WTC11 (cell line): ENCODE measurements at regions not wholly inside any gene's neighbourhood (a gene's known extent, or its start where the extent isn't known, plus 50 kb on each side); places are given as distances from the start of the nearest gene placed in this dataset.

ENCODE experiments used
- ATAC-seq: fragments of 200-7000 bp; cut with Tn5 transposase; 2 replicates; pipeline ENCODE4 v1.10.0; 2021; ENCODE audit warnings: mild to moderate bottlenecking, moderate library complexity
- CTCF ChIA-PET: fragments of 300-600 bp; sonication (Branson Sonifier 250); formaldehyde crosslinking; loops from one replicate; lab custom pipeline; 2021; ENCODE audit warnings: antibody characterized with exemption; lab: Charles Lee
- POLR2A ChIA-PET: fragments of 350-600 bp; sonication (Branson Sonifier 250); formaldehyde crosslinking; loops from one replicate; lab custom pipeline; 2021; ENCODE audit warnings: antibody characterized with exemption; lab: Charles Lee
- DNase-seq: peaks from one replicate; pipeline ENCODE4 v3.0.0; 2021; ENCODE audit warnings: low spot score
- H3K27ac Mint-ChIP-seq: 2 replicates; pipeline ENCODE4 v1.8.0; 2021; ENCODE audit warnings: mixed read lengths
- H3K27me3 Mint-ChIP-seq: 2 replicates; pipeline ENCODE4 v1.8.0; 2021; ENCODE audit warnings: low read depth, mild to moderate bottlenecking, moderate library complexity, mixed read lengths
- H3K36me3 Mint-ChIP-seq: 2 replicates; pipeline ENCODE4 v1.8.0; 2021; ENCODE audit warnings: mixed read lengths
- H3K4me1 Mint-ChIP-seq: 2 replicates; pipeline ENCODE4 v1.8.0; 2022; ENCODE audit warnings: mixed read lengths
- H3K4me3 Mint-ChIP-seq: 2 replicates; pipeline ENCODE4 v1.8.0; 2021; ENCODE audit warnings: mild to moderate bottlenecking, moderate library complexity, mixed read lengths
- H3K9me3 Mint-ChIP-seq: 2 replicates; pipeline ENCODE4 v1.8.0; 2021; ENCODE audit warnings: mixed read lengths
- ATF1 ChIP-seq: sonication (generic); formaldehyde crosslinking; IDR thresholded peaks from 2 replicates; pipeline ENCODE4 v1.8.1; 2023; ENCODE audit warnings: mild to moderate bottlenecking, moderate library complexity, missing genetic modification reagents
- CREB1 ChIP-seq: sonication (generic); formaldehyde crosslinking; IDR thresholded peaks from 2 replicates; pipeline ENCODE4 v1.8.0; 2023; ENCODE audit warnings: mild to moderate bottlenecking, missing genetic modification reagents
- JAZF1 ChIP-seq: fragments of 250-450 bp; sonication (Bioruptor Pico); IDR thresholded peaks from 2 replicates; pipeline ENCODE4 v1.9.0; 2021; ENCODE audit warnings: moderate library complexity, mild to moderate bottlenecking, inconsistent platforms
- NR2C2 ChIP-seq: sonication (generic); formaldehyde crosslinking; IDR thresholded peaks from 2 replicates; pipeline ENCODE4 v1.8.0; 2022; ENCODE audit warnings: mild to moderate bottlenecking, missing genetic modification reagents
- TF ChIP-seq, protein P1 (sequence below): fragments of 250-450 bp; sonication (Bioruptor Pico); IDR thresholded peaks from 2 replicates; pipeline ENCODE4 v1.9.0; 2021; ENCODE audit warnings: moderate library complexity, mild to moderate bottlenecking, inconsistent platforms, borderline replicate concordance
- TF ChIP-seq, protein P2 (sequence below): fragments of 250-450 bp; sonication (Bioruptor Pico); IDR thresholded peaks from 2 replicates; pipeline ENCODE4 v2.1.2; 2022; ENCODE audit warnings: mild to moderate bottlenecking, moderate library complexity
- TF ChIP-seq, protein P3 (sequence below): sonication (generic); formaldehyde crosslinking; conservative IDR thresholded peaks from 2 replicates; pipeline ENCODE4 v1.8.1; 2023; ENCODE audit warnings: mild to moderate bottlenecking, low read depth, missing genetic modification reagents, moderate library complexity
- TF ChIP-seq, protein P4 (sequence below): sonication (generic); formaldehyde crosslinking; IDR thresholded peaks from 2 replicates; pipeline ENCODE4 v1.8.1; 2022; ENCODE audit warnings: mild to moderate bottlenecking, moderate library complexity, missing genetic modification reagents
- TF ChIP-seq, protein P5 (sequence below): sonication (generic); formaldehyde crosslinking; IDR thresholded peaks from 2 replicates; pipeline ENCODE4 v1.8.1; 2023; ENCODE audit warnings: mild to moderate bottlenecking, moderate library complexity, missing genetic modification reagents
- TF ChIP-seq, protein P6 (sequence below): sonication (generic); formaldehyde crosslinking; IDR thresholded peaks from 2 replicates; pipeline ENCODE4 v1.8.0; 2022; ENCODE audit warnings: mild to moderate bottlenecking, missing genetic modification reagents
- TF ChIP-seq, protein P7 (sequence below): sonication (generic); formaldehyde crosslinking; IDR thresholded peaks from 2 replicates; pipeline ENCODE4 v1.8.0; 2022; ENCODE audit warnings: missing genetic modification reagents

DNA sequence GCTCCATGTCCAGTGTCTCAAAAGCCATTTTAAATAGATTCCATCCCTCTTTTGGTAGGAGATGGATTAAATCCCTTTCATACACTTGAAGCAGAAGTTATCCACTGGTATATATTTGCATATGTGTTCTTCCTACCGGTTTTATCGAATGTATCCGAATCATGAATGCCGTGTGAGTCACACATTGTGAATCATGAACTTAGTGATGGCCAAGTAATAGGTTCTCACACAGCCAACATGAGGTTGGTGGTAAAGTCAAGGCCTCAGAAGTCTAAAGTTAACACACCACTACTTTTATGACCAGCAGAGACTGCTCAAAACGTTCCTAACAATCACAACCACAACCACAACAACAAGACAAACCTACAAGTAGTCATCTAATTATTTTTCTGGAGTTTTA, 345.5 kb downstream of the THBS2 start:
- Mint-ChIP-seq H3K27me3 (peaks cover 13% of the 10 kb centered on the region), H3K27ac (no peak overlapping the region), H3K36me3 (peaks cover 42% of the 10 kb centered on the region), H3K9me3 (peaks cover 56% of the 10 kb centered on the region), H3K4me1 (peaks cover 19% of the 10 kb centered on the region), H3K4me3 (no peak overlapping the region)
- ATAC-seq (no peak), DNase-seq (no peak)
- ChIA-PET CTCF (no interaction called here), POLR2A (no interaction called here)
- no peak for TF ChIP-seq JAZF1 (CRISPR knock-in tag)
- TF ChIP-seq, protein P1, sequence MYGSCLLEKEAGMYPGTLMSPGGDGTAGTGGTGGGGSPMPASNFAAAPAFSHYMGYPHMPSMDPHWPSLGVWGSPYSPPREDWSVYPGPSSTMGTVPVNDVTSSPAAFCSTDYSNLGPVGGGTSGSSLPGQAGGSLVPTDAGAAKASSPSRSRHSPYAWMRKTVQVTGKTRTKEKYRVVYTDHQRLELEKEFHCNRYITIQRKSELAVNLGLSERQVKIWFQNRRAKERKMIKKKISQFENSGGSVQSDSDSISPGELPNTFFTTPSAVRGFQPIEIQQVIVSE (CRISPR knock-in tag) = no peak
- TF ChIP-seq, protein P2, sequence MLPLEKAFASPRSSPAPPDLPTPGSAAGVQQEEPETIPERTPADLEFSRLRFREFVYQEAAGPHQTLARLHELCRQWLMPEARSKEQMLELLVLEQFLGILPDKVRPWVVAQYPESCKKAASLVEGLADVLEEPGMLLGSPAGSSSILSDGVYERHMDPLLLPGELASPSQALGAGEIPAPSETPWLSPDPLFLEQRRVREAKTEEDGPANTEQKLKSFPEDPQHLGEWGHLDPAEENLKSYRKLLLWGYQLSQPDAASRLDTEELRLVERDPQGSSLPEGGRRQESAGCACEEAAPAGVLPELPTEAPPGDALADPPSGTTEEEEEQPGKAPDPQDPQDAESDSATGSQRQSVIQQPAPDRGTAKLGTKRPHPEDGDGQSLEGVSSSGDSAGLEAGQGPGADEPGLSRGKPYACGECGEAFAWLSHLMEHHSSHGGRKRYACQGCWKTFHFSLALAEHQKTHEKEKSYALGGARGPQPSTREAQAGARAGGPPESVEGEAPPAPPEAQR = no peak
- TF ChIP-seq, protein P3, sequence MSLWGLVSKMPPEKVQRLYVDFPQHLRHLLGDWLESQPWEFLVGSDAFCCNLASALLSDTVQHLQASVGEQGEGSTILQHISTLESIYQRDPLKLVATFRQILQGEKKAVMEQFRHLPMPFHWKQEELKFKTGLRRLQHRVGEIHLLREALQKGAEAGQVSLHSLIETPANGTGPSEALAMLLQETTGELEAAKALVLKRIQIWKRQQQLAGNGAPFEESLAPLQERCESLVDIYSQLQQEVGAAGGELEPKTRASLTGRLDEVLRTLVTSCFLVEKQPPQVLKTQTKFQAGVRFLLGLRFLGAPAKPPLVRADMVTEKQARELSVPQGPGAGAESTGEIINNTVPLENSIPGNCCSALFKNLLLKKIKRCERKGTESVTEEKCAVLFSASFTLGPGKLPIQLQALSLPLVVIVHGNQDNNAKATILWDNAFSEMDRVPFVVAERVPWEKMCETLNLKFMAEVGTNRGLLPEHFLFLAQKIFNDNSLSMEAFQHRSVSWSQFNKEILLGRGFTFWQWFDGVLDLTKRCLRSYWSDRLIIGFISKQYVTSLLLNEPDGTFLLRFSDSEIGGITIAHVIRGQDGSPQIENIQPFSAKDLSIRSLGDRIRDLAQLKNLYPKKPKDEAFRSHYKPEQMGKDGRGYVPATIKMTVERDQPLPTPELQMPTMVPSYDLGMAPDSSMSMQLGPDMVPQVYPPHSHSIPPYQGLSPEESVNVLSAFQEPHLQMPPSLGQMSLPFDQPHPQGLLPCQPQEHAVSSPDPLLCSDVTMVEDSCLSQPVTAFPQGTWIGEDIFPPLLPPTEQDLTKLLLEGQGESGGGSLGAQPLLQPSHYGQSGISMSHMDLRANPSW (CRISPR knock-in tag) = no peak

DNA sequence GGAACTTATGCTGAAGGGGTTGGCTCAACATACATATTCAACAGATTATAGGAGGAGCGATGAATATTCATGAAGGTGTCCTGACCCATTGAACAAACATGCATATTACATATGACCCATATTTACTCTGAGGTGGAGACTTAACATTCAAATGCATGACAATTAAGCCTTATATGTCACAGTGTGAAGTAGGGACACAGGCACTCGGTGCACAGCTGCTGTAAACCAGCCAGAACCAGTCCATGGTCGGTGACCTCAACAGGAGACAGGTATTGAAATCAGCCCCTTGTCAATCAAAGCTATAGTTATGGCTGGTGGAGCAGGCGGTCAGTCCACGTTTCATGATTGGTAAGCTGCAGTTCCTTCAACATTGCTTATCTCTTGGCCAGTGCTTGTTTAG, 347.3 kb downstream of the THBS2 start:
- no peak for DNase-seq
- H3K36me3 Mint-ChIP-seq = peaks cover 26% of the 10 kb centered on the region
- POLR2A ChIA-PET = no interaction called here
- TF ChIP-seq CREB1 (CRISPR knock-in tag) = no peak
- TF ChIP-seq, protein P4, sequence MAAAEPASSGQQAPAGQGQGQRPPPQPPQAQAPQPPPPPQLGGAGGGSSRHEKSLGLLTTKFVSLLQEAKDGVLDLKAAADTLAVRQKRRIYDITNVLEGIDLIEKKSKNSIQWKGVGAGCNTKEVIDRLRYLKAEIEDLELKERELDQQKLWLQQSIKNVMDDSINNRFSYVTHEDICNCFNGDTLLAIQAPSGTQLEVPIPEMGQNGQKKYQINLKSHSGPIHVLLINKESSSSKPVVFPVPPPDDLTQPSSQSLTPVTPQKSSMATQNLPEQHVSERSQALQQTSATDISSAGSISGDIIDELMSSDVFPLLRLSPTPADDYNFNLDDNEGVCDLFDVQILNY (CRISPR knock-in tag) = no peak
- TF ChIP-seq, protein P5, sequence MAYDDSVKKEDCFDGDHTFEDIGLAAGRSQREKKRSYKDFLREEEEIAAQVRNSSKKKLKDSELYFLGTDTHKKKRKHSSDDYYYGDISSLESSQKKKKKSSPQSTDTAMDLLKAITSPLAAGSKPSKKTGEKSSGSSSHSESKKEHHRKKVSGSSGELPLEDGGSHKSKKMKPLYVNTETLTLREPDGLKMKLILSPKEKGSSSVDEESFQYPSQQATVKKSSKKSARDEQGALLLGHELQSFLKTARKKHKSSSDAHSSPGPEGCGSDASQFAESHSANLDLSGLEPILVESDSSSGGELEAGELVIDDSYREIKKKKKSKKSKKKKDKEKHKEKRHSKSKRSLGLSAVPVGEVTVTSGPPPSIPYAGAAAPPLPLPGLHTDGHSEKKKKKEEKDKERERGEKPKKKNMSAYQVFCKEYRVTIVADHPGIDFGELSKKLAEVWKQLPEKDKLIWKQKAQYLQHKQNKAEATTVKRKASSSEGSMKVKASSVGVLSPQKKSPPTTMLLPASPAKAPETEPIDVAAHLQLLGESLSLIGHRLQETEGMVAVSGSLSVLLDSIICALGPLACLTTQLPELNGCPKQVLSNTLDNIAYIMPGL (CRISPR knock-in tag) = no peak
- TF ChIP-seq, protein P6, sequence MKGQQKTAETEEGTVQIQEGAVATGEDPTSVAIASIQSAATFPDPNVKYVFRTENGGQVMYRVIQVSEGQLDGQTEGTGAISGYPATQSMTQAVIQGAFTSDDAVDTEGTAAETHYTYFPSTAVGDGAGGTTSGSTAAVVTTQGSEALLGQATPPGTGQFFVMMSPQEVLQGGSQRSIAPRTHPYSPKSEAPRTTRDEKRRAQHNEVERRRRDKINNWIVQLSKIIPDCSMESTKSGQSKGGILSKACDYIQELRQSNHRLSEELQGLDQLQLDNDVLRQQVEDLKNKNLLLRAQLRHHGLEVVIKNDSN (CRISPR knock-in tag) = no peak
- TF ChIP-seq NR2C2 (CRISPR knock-in tag) = no peak
- TF ChIP-seq, protein P7, sequence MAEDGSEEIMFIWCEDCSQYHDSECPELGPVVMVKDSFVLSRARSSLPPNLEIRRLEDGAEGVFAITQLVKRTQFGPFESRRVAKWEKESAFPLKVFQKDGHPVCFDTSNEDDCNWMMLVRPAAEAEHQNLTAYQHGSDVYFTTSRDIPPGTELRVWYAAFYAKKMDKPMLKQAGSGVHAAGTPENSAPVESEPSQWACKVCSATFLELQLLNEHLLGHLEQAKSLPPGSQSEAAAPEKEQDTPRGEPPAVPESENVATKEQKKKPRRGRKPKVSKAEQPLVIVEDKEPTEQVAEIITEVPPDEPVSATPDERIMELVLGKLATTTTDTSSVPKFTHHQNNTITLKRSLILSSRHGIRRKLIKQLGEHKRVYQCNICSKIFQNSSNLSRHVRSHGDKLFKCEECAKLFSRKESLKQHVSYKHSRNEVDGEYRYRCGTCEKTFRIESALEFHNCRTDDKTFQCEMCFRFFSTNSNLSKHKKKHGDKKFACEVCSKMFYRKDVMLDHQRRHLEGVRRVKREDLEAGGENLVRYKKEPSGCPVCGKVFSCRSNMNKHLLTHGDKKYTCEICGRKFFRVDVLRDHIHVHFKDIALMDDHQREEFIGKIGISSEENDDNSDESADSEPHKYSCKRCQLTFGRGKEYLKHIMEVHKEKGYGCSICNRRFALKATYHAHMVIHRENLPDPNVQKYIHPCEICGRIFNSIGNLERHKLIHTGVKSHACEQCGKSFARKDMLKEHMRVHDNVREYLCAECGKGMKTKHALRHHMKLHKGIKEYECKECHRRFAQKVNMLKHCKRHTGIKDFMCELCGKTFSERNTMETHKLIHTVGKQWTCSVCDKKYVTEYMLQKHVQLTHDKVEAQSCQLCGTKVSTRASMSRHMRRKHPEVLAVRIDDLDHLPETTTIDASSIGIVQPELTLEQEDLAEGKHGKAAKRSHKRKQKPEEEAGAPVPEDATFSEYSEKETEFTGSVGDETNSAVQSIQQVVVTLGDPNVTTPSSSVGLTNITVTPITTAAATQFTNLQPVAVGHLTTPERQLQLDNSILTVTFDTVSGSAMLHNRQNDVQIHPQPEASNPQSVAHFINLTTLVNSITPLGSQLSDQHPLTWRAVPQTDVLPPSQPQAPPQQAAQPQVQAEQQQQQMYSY = no peak
- TF ChIP-seq ATF1 (CRISPR knock-in tag) = no peak
- peak overlapping the region; percentile 48 for H3K27ac Mint-ChIP-seq
- H3K4me3 Mint-ChIP-seq = no peak overlapping the region
- peaks cover 40% of the 10 kb centered on the region for H3K9me3 Mint-ChIP-seq
- ATAC-seq = no peak
- H3K27me3 Mint-ChIP-seq = no peaks in the 10 kb centered on the region; the same call in 1 of the 2 replicates
- CTCF ChIA-PET = interaction anchor here (0.6 to 1.1 kb wide), 3 partner anchors 18 to 863 kb away, joined by 3 to 4 read pairs (median 3); no protein-coding TSS in a partner anchor
- H3K4me1 Mint-ChIP-seq = peaks cover 11% of the 10 kb centered on the region
